GM23338 (cell line): ENCODE measurements at regions not wholly inside any gene's neighbourhood (a gene's known extent, or its start where the extent isn't known, plus 50 kb on each side); places are given as distances from the start of the nearest gene placed in this dataset.

Experiments
- EZH2 ChIP-seq: fragments of 200-600 bp; sonication (generic); IDR thresholded peaks from one replicate; pipeline ENCODE4 v1.8.0; 2017; ENCODE audit warnings: antibody characterized with exemption, mild to moderate bottlenecking, low read depth; ENCODE audit not compliant: unreplicated experiment
- JUNB ChIP-seq: IDR thresholded peaks from one replicate; pipeline ENCODE4 v1.6.1; 2016; ENCODE audit warnings: antibody characterized with exemption; ENCODE audit not compliant: unreplicated experiment
- POLR2AphosphoS5 ChIP-seq: IDR thresholded peaks from 2 replicates; pipeline ENCODE4 v1.6.1; 2016; ENCODE audit warnings: antibody characterized with exemption, low read depth
- TF ChIP-seq, protein P1 (sequence below): IDR thresholded peaks from one replicate; pipeline ENCODE4 v1.6.1; 2018; ENCODE audit warnings: antibody characterized with exemption; ENCODE audit not compliant: unreplicated experiment
- TF ChIP-seq, protein P2 (sequence below), 2 experiments: fragments of 200-600 bp in 1 of 2; sonication (generic) in 1 of 2; conservative IDR thresholded peaks; 2 replicates each; pipeline versions ENCODE4 v1.5.1 to v1.6.1; 2016 to 2017; ENCODE audit warnings: antibody characterized with exemption in 2 of 2, low read depth in 2 of 2, mild to moderate bottlenecking in 2 of 2, moderate library complexity in 1 of 2

DNA sequence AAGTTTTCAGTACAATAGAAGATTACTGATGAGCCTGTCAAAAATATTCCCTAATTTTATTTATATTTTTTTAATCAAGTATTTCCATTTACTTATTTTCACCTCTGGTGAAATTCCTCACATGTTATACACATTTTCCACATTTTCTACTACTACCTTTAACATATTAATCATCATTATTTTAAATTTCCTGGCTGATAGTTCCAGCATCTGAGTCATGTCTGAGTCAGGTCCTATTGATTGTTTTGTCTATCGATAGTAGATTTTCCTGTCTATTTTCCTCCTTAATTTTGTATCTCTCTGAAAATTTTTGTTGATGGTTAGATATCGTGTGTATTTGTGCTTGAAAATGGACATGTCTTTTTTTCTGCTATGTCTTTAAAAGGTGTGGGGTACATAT lies 211.8 kb upstream of the DSEL start:
- TF ChIP-seq, protein P1, sequence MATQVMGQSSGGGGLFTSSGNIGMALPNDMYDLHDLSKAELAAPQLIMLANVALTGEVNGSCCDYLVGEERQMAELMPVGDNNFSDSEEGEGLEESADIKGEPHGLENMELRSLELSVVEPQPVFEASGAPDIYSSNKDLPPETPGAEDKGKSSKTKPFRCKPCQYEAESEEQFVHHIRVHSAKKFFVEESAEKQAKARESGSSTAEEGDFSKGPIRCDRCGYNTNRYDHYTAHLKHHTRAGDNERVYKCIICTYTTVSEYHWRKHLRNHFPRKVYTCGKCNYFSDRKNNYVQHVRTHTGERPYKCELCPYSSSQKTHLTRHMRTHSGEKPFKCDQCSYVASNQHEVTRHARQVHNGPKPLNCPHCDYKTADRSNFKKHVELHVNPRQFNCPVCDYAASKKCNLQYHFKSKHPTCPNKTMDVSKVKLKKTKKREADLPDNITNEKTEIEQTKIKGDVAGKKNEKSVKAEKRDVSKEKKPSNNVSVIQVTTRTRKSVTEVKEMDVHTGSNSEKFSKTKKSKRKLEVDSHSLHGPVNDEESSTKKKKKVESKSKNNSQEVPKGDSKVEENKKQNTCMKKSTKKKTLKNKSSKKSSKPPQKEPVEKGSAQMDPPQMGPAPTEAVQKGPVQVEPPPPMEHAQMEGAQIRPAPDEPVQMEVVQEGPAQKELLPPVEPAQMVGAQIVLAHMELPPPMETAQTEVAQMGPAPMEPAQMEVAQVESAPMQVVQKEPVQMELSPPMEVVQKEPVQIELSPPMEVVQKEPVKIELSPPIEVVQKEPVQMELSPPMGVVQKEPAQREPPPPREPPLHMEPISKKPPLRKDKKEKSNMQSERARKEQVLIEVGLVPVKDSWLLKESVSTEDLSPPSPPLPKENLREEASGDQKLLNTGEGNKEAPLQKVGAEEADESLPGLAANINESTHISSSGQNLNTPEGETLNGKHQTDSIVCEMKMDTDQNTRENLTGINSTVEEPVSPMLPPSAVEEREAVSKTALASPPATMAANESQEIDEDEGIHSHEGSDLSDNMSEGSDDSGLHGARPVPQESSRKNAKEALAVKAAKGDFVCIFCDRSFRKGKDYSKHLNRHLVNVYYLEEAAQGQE, result no peak
- TF ChIP-seq EZH2, result no peak
- no peak for TF ChIP-seq POLR2AphosphoS5
- TF ChIP-seq, protein P2, sequence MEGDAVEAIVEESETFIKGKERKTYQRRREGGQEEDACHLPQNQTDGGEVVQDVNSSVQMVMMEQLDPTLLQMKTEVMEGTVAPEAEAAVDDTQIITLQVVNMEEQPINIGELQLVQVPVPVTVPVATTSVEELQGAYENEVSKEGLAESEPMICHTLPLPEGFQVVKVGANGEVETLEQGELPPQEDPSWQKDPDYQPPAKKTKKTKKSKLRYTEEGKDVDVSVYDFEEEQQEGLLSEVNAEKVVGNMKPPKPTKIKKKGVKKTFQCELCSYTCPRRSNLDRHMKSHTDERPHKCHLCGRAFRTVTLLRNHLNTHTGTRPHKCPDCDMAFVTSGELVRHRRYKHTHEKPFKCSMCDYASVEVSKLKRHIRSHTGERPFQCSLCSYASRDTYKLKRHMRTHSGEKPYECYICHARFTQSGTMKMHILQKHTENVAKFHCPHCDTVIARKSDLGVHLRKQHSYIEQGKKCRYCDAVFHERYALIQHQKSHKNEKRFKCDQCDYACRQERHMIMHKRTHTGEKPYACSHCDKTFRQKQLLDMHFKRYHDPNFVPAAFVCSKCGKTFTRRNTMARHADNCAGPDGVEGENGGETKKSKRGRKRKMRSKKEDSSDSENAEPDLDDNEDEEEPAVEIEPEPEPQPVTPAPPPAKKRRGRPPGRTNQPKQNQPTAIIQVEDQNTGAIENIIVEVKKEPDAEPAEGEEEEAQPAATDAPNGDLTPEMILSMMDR (conservative IDR thresholded peaks at IDR 0.05; ENCODE audit: low read depth in 2 of 2), result no peak
- no peak for TF ChIP-seq JUNB
